ENCODE measurements at regions not wholly inside any gene's neighbourhood (a gene's known extent, or its start where the extent isn't known, plus 50 kb on each side); places are given as distances from the start of the nearest gene placed in this dataset.

- DNase-seq: no peak
- Histone ChIP-seq H3K9me3 (no peaks in the 10 kb centered on the region), H3K4me3 (no peak overlapping the region), H3K4me1 (no peaks in the 10 kb centered on the region), H3K36me3 (no peaks in the 10 kb centered on the region), H3K27me3 (no peaks in the 10 kb centered on the region), H3K27ac (no peak overlapping the region)
- TF ChIP-seq POLR2AphosphoS5 (IDR thresholded peaks at IDR 0.05) (no peak), CTCF (IDR thresholded peaks at IDR 0.05) (no peak), EP300 (IDR thresholded peaks at IDR 0.05; ENCODE audit: low read depth) (no peak), POLR2A (IDR thresholded peaks at IDR 0.05) (no peak)
- intact Hi-C loops (cut with DNase I; ENCODE audit: low total_unique reads): no loop called here
- 87 to 92% methylated on average over 3 of the region's 3 CpGs for WGBS, 2 donors (ENCODE audit: low coverage in 1 of 2)
- in situ Hi-C loops (cut with MboI; ENCODE audit: low pct_ligation_motif_present in 1 of 4, low pct_unique_long_range_greater_than_20kb in 1 of 4, low sequenced_read_pairs in 3 of 4): no loop called here
Measured at GRCh38 chr2:48043746-48044145, 137.4 kb upstream of the FBXO11 start.

- H3K4me3 ChIP-seq: no peak overlapping the region
- H3K27me3 ChIP-seq: no peaks in the 10 kb centered on the region
- H3K27ac ChIP-seq: no peak overlapping the region
- no peaks in the 10 kb centered on the region for H3K4me1 ChIP-seq
- no peaks in the 10 kb centered on the region for H3K36me3 ChIP-seq
- TF ChIP-seq EP300 (IDR thresholded peaks at IDR 0.05; ENCODE audit: low read depth) (no peak), POLR2A (IDR thresholded peaks at IDR 0.05) (no peak), POLR2AphosphoS5 (IDR thresholded peaks at IDR 0.05) (no peak), CTCF (IDR thresholded peaks at IDR 0.05) (no peak)
- no peaks in the 10 kb centered on the region for H3K9me3 ChIP-seq
- intact Hi-C loops (cut with DNase I; ENCODE audit: low total_unique reads): no loop called here
- WGBS, 2 donors (ENCODE audit: low coverage in 1 of 2): 71% methylated on average over 1 of the region's 1 CpG; no CpG with 5 or more reads in 1 of the 2 donors
- DNase-seq: no peak
- in situ Hi-C loops (cut with MboI; ENCODE audit: low pct_ligation_motif_present in 1 of 4, low pct_unique_long_range_greater_than_20kb in 1 of 4, low sequenced_read_pairs in 3 of 4): no loop called here
Measured at GRCh38 chr2:48045613-48046012, 139.3 kb upstream of the FBXO11 start.

GRCh38 chr2:48048476-48049171 is 142.3 kb upstream of the FBXO11 start:
- no peaks in the 10 kb centered on the region for H3K9me3 ChIP-seq
- in situ Hi-C loops (cut with MboI; ENCODE audit: low pct_ligation_motif_present in 1 of 4, low pct_unique_long_range_greater_than_20kb in 1 of 4, low sequenced_read_pairs in 3 of 4): no loop called here
- H3K27me3 ChIP-seq: no peaks in the 10 kb centered on the region
- no peak overlapping the region for H3K27ac ChIP-seq
- no peak for TF ChIP-seq CTCF (IDR thresholded peaks at IDR 0.05)
- no peak for TF ChIP-seq POLR2A (IDR thresholded peaks at IDR 0.05)
- TF ChIP-seq EP300 (IDR thresholded peaks at IDR 0.05; ENCODE audit: low read depth): no peak
- TF ChIP-seq POLR2AphosphoS5 (IDR thresholded peaks at IDR 0.05): no peak
- DNase-seq: no peak
- intact Hi-C loops (cut with DNase I; ENCODE audit: low total_unique reads): no loop called here
- H3K4me1 ChIP-seq: no peaks in the 10 kb centered on the region
- WGBS, 2 donors (ENCODE audit: low coverage in 1 of 2): 76 to 95% methylated on average over 3 of the region's 3 CpGs
- H3K4me3 ChIP-seq: no peak overlapping the region
- no peaks in the 10 kb centered on the region for H3K36me3 ChIP-seq

- H3K4me3 ChIP-seq: no peak overlapping the region
- TF ChIP-seq EP300 (IDR thresholded peaks at IDR 0.05; ENCODE audit: low read depth): no peak
- no peak for TF ChIP-seq POLR2AphosphoS5 (IDR thresholded peaks at IDR 0.05)
- no peak for TF ChIP-seq CTCF (IDR thresholded peaks at IDR 0.05)
- TF ChIP-seq POLR2A (IDR thresholded peaks at IDR 0.05): no peak
- no peaks in the 10 kb centered on the region for H3K9me3 ChIP-seq
- in situ Hi-C loops (cut with MboI; ENCODE audit: low pct_ligation_motif_present in 1 of 4, low pct_unique_long_range_greater_than_20kb in 1 of 4, low sequenced_read_pairs in 3 of 4): no loop called here
- no peak for DNase-seq
- intact Hi-C loops (cut with DNase I; ENCODE audit: low total_unique reads): no loop called here
- no peaks in the 10 kb centered on the region for H3K27me3 ChIP-seq
- no peak overlapping the region for H3K27ac ChIP-seq
- WGBS, 2 donors (ENCODE audit: low coverage in 1 of 2): 92% methylated on average over 2 of the region's 2 CpGs; no CpG with 5 or more reads in 1 of the 2 donors
- H3K4me1 ChIP-seq: no peaks in the 10 kb centered on the region
- no peaks in the 10 kb centered on the region for H3K36me3 ChIP-seq
Measured at GRCh38 chr2:48049371-48049770, 143.1 kb upstream of the FBXO11 start.
